ENCODE measurements at regions not wholly inside any gene's neighbourhood (a gene's known extent, or its start where the extent isn't known, plus 50 kb on each side); places are given as distances from the start of the nearest gene placed in this dataset.
"Not testable (repeated sequence)": the region's sequence is repeated elsewhere in the genome, so short reads cannot be mapped to it uniquely, and the experiment has no call there.

DNA sequence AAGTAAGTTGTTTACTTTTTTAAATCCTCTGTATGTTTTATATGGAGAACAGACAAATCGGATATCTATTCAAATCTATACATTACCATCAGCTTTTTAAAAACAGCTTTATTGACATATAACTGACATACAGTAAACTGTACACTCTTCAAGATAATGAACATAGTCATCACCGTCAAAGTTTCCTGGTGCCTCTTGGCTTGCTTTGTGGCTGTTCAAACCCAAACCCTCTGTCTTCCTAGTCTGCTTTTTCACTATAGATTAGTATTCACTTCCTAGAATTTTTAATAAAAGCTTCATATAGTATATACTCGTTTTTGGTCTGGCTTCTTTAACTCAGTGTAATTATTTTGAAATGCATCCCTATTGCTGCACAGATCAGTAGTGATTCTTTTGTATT, 56.4 kb upstream of the TPTE start:
- TF ChIP-seq SAP30 (IDR thresholded peaks at IDR 0.05; ENCODE audit: borderline replicate concordance, insufficient read depth, low read depth, low read length, poor library complexity, severe bottlenecking), result peak; percentile 57
- TF ChIP-seq ZNF830 (CRISPR knock-in tag; IDR thresholded peaks at IDR 0.05), result no peak
- TF ChIP-seq NONO (IDR thresholded peaks at IDR 0.05; ENCODE audit: low read depth in 2 of 2, low read length in 1 of 2), result no peak
- TF ChIP-seq NR1H2 (CRISPR knock-in tag; IDR thresholded peaks at IDR 0.05), result no peak
- TF ChIP-seq ZNF184 (CRISPR knock-in tag; IDR thresholded peaks at IDR 0.05), result no peak
- WGBS (ENCODE audit: insufficient coverage, low coverage, missing lambda C conversion rate), result 9% methylated on average over 3 of the region's 3 CpGs
- no peaks in the 10 kb centered on the region for H3K79me2 ChIP-seq (ENCODE audit: control insufficient read depth, insufficient read depth, low read length)
- no peak overlapping the region for H3K27ac ChIP-seq (ENCODE audit: extremely low read depth, low read depth, low read length)
- ChIA-PET CTCF (ENCODE audit: low intra/inter-chr PET ratio) (no interaction called here), POLR2A (no interaction called here)
- H3K4me3 ChIP-seq, result no peak overlapping the region
- H3K9me3 ChIP-seq (replicated peaks; ENCODE audit: control insufficient read depth, insufficient read depth, low read depth, low read length), result no peaks in the 10 kb centered on the region
- no TSS peak for BruUV-seq (replicated peaks)
- H3K27me3 ChIP-seq (ENCODE audit: control insufficient read depth in 2 of 2, insufficient read depth in 2 of 2, low read length in 2 of 2), result no peaks in the 10 kb centered on the region
- no peaks in the 10 kb centered on the region for H3K9me1 ChIP-seq (ENCODE audit: control insufficient read depth, insufficient read depth, low read length)
- no peak overlapping the region for H3K4me2 ChIP-seq (ENCODE audit: insufficient read depth, low read length)
- H4K20me1 ChIP-seq (replicated peaks; ENCODE audit: control insufficient read depth, insufficient read depth, low read length), result no peaks in the 10 kb centered on the region
- no peak; the same call in 2 of the 3 replicates for ATAC-seq
- no peaks in the 10 kb centered on the region for H3K4me1 ChIP-seq (replicated peaks in 1 of 2; ENCODE audit: control insufficient read depth in 2 of 2, insufficient read depth in 2 of 2, low read length in 2 of 2)
- no peak for DNase-seq (ENCODE audit: extremely low read depth in 1 of 4, low spot score in 3 of 4)
- H3K36me3 ChIP-seq (ENCODE audit: control insufficient read depth, insufficient read depth, low read length), result peaks cover 6% of the 10 kb centered on the region; the same call in 1 of the 3 replicates
- FAIRE-seq, result no peak
- no peak overlapping the region for H2AFZ ChIP-seq (ENCODE audit: low read depth, low read length)
- intact Hi-C loops (cut with micrococcal nuclease), result no loop called here
- in situ Hi-C loops (cut with MboI), result no loop called here
- H3K9ac ChIP-seq (ENCODE audit: insufficient read depth in 1 of 2, low read depth in 2 of 2, low read length in 2 of 2), result no peak overlapping the region

DNA sequence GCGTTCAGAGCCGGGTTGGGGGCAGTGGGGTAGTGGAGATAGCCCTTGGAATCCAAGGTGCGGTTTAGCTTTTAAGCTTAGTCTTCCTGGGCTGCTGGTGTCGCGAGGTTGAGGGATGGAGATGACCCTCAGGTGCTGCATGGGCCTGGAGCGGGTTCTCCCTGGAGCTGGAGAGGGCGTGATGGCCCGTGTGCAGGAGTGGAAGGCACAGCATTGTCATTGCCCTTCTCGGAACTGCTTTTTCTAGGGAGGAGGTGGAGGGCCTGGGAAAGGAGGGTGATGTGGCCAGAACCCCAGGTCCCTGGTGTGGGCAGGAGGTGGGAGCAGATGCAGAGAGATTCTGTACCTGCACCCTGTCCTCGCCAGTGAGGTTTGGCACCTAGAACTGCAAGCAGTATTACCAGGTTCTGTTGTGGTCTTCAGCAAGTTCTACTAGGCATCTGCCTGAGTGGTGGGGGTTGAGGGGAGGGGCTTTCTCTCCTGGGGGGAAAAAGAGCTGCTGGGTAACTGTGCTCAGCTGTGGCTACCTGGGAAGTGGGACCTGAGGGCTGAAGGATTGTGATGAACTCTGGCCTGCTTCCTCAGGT, 55.8 kb upstream of the TPTE start:
- H3K4me3 ChIP-seq; BruUV-seq (replicated peaks); H3K79me2 ChIP-seq (ENCODE audit: control insufficient read depth, insufficient read depth, low read length); CTCF ChIA-PET (ENCODE audit: low intra/inter-chr PET ratio); H3K9ac ChIP-seq (ENCODE audit: insufficient read depth in 1 of 2, low read depth in 2 of 2, low read length in 2 of 2); H3K27ac ChIP-seq (ENCODE audit: extremely low read depth, low read depth, low read length); intact Hi-C loops (cut with micrococcal nuclease); H3K36me3 ChIP-seq (ENCODE audit: control insufficient read depth, insufficient read depth, low read length); H3K9me3 ChIP-seq (replicated peaks; ENCODE audit: control insufficient read depth, insufficient read depth, low read depth, low read length); in situ Hi-C loops (cut with MboI); H3K4me2 ChIP-seq (ENCODE audit: insufficient read depth, low read length); H3K4me1 ChIP-seq (replicated peaks in 1 of 2; ENCODE audit: control insufficient read depth in 2 of 2, insufficient read depth in 2 of 2, low read length in 2 of 2); H2AFZ ChIP-seq (ENCODE audit: low read depth, low read length); FAIRE-seq; H3K27me3 ChIP-seq (ENCODE audit: control insufficient read depth in 2 of 2, insufficient read depth in 2 of 2, low read length in 2 of 2); H4K20me1 ChIP-seq (replicated peaks; ENCODE audit: control insufficient read depth, insufficient read depth, low read length); POLR2A ChIA-PET; H3K9me1 ChIP-seq (ENCODE audit: control insufficient read depth, insufficient read depth, low read length): not testable (repeated sequence)
- ATAC-seq (peak; percentile 32), DNase-seq (ENCODE audit: extremely low read depth in 1 of 4, low spot score in 3 of 4) (peak in 1 of 4 experiments; percentile 9)
- WGBS (ENCODE audit: insufficient coverage, low coverage, missing lambda C conversion rate), result 17% methylated on average over 10 of the region's 10 CpGs
